GM19025 (cell line): ENCODE measurements at regions not wholly inside any gene's neighbourhood (a gene's known extent, or its start where the extent isn't known, plus 50 kb on each side); places are given as distances from the start of the nearest gene placed in this dataset.

Experiments
- ATAC-seq: cut with Tn5 transposase; IDR thresholded peaks from one replicate; pipeline ENCODE4 v1.9.1; 2021; ENCODE audit warnings: mild to moderate bottlenecking, low read depth, moderate library complexity; ENCODE audit not compliant: unreplicated experiment

- no peak for ATAC-seq
These were observed 205.2 kb upstream of the ADCY2 start for GRCh38 chr5:7190712-7191250.

- no peak for ATAC-seq
These were observed 203.9 kb upstream of the ADCY2 start for GRCh38 chr5:7192016-7192415.

- no peak for ATAC-seq
These were observed 193.1 kb upstream of the ADCY2 start for GRCh38 chr5:7202846-7203245.

GRCh38 chr5:7207979-7208378 lies 188.0 kb upstream of the ADCY2 start:
- no peak for ATAC-seq

GRCh38 chr5:7208938-7209337 lies 187.0 kb upstream of the ADCY2 start:
- ATAC-seq = no peak

GRCh38 chr5:7209658-7210057 lies 186.3 kb upstream of the ADCY2 start:
- ATAC-seq = no peak

- no peak for ATAC-seq
These were observed 185.4 kb upstream of the ADCY2 start for GRCh38 chr5:7210549-7210948.

GRCh38 chr5:7213525-7213924 lies 182.4 kb upstream of the ADCY2 start:
- no peak for ATAC-seq

- no peak for ATAC-seq
These were observed 181.0 kb upstream of the ADCY2 start for GRCh38 chr5:7214906-7215416.

- ATAC-seq = no peak
These were observed 177.8 kb upstream of the ADCY2 start for GRCh38 chr5:7218141-7218540.

- ATAC-seq = no peak
These were observed 175.8 kb upstream of the ADCY2 start for GRCh38 chr5:7220156-7220555.

GRCh38 chr5:7221041-7221440 lies 174.9 kb upstream of the ADCY2 start:
- no peak for ATAC-seq

- ATAC-seq = no peak
These were observed 170.1 kb upstream of the ADCY2 start for GRCh38 chr5:7225826-7226225.

- no peak for ATAC-seq
These were observed 153.7 kb upstream of the ADCY2 start for GRCh38 chr5:7242118-7242710.

- ATAC-seq = no peak
These were observed 151.7 kb upstream of the ADCY2 start for GRCh38 chr5:7244208-7244607.

- ATAC-seq = no peak
These were observed 150.8 kb upstream of the ADCY2 start for GRCh38 chr5:7245121-7245651.

GRCh38 chr5:7246287-7246686 lies 149.7 kb upstream of the ADCY2 start:
- ATAC-seq = no peak

- ATAC-seq = no peak
These were observed 145.9 kb upstream of the ADCY2 start for GRCh38 chr5:7250004-7250403.

GRCh38 chr5:7250611-7251010 lies 145.3 kb upstream of the ADCY2 start:
- ATAC-seq = no peak

- ATAC-seq = no peak
These were observed 144.8 kb upstream of the ADCY2 start for GRCh38 chr5:7251132-7251531.

- no peak for ATAC-seq
These were observed 134.9 kb upstream of the ADCY2 start for GRCh38 chr5:7261049-7261448.

- ATAC-seq = no peak
These were observed 134.0 kb upstream of the ADCY2 start for GRCh38 chr5:7261900-7262299.
